8988T (cell line): ENCODE measurements at regions not wholly inside any gene's neighbourhood (a gene's known extent, or its start where the extent isn't known, plus 50 kb on each side); places are given as distances from the start of the nearest gene placed in this dataset.
"Not testable (repeated sequence)": the region's sequence is repeated elsewhere in the genome, so short reads cannot be mapped to it uniquely, and the experiment has no call there.

Source experiments
- DNase-seq: peaks from one replicate; pipeline ENCODE4 v3.0.0; 2011

DNA sequence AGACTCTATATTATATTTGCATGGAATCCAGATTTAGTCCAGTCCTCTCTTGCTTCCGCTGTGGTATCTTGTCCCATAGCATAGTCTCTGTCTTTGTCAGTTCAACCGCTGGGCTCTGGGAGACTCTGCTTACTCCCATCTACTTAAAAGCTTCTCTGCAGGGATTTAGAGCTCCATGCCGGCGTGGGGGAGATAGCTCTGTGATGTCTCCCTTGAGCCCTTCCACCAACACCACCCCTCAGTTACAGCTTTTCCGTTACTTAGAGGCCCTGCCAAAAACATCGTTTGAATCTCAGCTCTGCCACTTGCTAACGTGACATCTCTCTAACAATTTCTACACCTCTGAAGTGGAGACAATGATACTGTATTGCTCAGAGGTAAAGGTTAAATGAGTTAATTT lies 306.1 kb upstream of the ZNF608 start:
- no peak for DNase-seq

DNA sequence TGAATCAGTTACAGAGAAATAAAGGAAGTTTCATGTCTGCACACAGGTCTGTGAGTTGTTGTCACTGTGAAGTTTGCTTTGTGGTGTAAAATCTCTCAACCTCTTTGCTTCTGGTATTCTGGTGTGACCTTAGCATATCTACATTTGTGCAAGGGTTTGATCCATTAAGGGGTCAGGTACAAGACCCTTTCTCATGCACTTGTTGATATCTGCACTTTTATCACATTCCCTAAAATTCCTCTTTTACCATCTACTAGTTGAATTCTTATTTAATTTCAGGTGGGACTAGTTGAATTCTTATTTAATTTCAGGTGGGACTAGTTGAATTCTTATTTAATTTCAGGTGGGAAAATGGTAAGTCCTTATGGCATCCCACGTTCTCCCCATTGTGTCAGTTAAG lies 306.7 kb upstream of the ZNF608 start:
- DNase-seq = no peak

DNA sequence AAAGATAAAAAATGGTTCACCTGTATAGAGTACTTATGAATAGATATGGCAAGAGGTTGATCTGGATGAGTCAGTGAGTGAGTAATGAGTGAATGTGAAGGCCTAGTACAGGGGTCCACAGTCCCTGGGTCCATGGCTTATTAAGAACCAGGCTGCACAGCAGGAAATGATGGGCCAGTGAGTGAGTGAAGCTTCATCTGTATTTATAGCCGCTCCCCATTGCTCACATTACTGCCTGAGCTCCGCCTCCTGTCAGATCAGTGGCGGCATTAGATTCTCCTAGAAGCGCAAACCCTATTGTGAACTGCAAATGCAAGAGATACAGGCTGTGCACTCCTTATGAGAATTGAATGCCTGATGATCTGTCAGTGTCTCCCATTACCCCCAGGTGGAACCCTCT lies 307.7 kb upstream of the ZNF608 start:
- DNase-seq = no peak

DNA sequence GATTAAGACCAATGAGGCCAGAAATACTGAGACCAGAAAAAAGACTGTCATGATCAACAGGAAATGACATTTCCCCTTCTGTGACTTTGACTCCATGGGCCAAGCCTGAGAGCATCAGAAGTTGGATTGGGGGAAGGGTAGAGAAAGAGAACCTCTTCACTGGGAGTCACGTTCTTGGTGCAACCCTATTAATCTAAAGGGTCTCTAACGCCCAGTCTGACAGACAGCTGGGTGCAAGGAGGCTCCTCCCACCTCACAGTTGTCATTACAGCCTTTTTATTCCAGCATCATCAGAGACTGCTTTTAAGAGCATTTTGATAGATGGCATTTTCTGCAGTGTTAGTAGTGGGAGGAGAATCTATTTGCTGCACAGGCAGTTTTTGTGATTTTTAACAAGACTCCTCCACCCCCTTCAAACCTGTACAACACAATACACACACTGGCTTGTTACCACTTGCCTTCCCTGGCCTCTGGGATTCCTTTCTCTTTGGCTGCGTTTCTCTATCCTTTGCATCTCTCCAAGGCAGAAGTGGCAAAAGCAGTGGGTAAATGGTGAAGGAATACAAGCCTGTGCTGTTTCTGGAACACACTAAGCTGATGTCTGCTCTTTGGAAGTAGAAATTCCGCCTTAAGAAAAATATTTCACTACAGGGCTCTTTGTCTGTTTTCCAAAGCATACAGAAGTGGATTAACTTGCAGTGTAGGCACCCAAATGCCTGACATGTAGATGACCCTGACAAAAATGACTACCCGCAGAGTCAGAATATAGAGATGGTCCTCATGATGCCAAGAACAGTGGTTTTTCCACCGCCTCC lies 310.4 kb upstream of the ZNF608 start:
- no peak for DNase-seq

DNA sequence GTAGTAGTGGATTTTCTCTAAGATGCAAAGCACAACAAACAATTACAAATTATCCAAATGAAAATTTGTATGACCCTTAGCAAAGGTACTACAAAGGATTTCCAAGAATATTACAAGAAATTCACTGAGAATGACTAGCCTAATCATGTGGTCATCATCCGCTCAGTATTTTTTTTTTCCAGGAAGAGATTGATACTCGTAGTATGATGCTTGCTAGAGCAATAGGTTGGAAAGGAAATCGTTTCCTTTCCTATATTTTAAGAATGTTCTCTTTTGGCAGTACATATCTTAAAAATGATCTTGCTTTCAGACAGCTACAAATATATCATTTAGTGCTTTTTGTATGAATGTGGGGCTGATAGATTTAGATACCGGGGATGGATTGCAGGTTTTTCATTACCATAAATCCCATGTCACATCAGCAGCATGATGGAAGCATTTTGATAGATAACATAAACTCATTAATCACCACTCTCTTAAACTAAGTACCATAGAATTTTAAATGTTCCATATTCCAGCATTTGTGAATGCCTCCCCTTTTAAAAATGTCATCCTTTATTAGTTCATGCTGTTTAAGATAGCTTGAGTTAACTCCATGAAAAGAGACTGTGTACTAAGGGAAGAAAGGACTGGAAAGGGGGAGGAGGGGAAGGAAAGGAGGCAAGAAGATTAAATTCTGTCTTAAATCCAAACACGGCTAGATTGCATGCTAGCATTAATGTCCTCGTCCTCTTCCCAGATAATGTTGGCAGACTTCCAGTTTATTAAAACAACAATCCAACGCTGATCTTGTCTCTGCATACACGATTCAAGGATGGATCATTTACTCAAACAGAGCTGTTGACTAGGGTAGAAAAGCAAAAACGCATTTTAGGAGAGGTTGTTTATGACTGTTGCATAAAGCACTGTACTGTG lies 311.7 kb upstream of the ZNF608 start:
- DNase-seq = no peak

DNA sequence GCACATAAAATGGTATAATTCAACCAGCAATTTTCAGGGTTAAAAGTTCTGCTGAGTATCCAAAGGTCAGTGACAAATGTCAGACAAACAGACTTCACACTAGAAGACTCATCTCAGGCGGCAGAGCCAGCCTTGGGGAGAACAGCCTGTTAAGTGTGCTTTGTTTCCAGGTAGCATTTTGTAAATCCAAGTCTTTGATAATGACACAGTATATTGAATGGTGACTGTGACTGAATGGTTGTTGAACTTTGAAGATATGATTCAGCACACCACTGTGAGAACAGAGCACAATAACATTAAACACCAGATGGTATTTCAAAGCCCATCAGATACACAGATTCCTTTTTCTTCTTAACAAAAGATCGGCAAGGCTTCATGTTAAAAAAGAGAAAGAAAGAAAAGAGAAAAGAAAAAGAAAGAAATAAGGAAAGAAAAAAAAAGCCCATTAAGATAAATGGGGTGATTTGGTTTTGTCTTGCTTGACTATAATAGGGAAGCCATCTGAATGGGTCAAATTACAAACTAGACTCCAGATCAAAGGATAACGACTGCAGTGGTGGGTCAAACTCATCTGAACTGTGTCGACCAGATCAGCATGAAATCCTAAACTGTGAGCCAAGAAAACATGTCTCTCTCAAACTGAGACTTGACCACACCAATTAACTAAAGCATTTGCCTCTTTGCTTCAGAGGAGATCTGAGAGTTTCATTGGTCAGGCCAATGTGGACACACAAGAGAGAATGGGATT lies 313.0 kb upstream of the ZNF608 start:
- no peak for DNase-seq

DNA sequence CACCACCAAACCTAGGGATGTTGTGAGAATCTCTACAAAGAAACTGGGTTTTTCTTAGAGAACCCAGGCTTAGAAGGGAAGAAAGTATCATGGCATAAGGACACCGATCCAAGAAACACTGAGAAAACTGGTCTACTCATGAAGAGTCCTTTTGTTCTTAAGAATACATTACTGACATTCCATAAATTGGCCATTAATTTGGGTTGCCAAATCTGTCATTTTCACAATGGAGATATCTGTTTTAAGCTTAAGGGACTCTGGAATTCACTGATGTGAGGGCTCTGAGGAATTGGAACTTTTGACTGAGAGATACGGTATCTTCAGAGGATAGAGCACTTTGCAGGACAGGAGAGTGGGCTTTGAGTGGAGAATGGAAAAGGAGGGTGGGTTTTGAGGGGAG lies 315.3 kb upstream of the ZNF608 start:
- DNase-seq = no peak

DNA sequence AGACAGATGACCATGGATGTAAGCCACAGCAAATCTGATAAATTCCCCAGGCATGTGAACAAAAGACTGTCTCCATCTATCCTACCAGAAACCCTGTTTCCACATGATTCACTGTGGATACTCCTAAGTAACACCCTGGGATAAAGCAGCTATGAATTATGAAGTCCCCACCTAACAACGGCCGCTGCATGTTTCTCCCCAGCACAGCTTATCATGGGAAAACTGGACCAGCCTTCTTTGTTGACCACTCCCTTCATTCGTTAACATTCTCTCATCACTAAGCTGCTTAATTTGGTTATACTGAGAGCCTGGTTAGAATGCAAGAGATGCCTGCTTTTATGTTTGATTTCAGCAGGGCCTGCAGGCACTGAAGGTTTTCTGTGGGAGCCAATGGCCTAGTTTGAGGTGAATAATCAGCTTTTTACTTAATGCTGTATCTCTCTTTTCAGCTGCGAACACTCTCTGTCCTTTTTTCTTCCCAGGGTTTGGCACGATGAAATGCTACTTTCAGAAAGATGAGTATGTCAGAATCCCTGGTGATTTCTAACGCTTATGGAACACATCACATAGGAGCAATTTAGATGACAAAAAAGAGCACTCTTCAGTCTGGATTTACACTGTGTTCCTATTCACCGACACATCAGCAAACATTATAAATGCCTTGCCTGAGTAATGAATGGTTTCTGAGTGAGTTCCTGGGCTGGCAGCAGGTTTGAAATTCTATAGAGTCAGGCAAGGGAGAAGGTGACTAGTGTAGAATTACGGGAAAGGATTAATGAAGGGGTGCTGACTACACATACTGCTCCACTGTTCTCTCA lies 318.4 kb upstream of the ZNF608 start:
- no peak for DNase-seq

DNA sequence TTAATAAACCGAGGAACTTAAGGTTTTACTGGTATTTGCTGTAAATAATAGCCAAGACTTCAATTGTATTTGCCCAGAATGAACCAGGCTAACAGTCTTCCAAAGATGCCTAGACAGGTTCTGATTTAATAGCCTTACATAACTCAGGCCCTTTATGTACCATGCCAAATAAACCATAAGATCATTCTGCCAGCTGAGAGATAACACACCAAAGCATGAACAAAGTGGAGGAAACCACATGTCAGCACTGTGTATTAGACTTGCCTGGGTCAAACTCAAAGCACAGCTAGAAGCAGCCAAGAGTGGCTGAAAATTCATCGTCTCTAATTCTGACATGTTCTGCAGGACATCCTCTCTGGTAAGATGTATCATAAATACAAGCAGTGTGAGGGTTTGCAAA lies 319.3 kb upstream of the ZNF608 start:
- no peak for DNase-seq

DNA sequence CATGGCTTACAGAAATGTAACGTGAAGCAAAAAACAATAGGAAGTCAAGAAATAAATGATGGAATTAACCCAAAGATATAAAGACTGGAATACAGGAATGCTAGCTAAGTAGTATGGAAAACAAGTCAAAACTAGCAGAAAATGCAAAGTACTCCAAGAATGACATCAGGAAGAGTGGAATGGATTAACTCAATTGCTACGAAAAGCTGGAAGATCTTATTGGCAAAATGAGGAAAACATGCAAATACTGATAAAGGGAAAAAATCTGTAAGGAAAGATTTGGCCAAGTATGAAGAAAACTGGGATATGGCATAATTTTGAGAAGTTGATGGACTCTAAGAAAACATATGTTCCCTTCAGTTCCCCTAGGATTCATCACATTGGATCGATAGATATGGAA lies 324.5 kb upstream of the ZNF608 start:
- DNase-seq = no peak

DNA sequence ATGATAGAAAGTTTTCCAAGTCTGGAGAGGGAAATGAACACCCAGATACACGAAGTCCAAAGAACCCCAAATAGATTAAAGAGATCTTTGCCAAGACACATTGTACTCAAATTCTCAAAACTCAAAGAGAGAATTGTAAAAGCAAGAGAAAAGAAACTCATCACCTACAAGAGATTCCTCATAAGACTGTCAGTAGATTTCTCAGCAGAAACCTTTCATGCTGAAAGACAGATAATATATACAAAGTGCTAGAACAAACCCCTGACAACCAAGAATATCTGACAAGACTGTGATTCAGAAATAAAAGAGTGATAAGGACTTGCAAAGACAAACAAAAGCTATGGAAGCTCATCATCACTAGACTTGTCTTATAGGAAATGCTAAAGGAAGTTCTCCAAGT lies 326.7 kb upstream of the ZNF608 start:
- no peak for DNase-seq

DNA sequence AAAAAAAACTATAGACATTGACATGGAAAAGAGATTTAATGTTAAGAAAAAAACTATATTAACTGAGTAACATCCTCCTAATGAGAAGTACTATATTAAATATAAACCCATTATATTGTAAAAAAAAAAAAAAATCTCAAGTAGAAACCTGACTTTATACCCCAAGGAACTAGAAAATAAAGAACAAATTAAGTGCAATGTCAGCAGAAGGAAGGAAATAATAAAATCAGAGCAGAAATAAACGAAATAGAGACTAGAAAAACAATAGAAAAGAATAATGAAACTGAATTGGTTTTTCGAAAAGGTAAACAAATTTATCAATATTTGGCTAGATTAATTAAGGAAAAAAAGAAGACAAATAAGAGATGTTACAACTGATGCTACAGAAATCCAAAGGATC lies 329.1 kb upstream of the ZNF608 start:
- DNase-seq = no peak

DNA sequence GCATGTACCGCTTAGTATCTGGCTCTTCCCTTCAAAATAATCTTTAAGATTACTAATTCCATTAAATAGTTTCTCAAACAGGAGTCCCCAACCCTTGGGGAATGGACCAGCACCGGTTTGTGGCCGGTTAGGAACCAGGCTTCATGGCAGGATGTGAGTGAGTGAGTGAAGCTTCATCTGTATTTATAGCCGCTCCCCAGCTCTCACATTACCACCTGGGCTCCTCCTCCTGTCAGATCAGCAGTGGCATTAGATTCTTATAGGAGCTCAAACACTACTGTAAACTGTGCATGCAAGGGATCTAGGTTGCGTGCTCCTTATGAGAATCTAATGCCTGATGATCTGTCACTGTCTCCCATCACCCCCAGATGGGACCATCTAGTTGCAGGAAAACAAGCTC lies 332.6 kb upstream of the ZNF608 start:
- not testable (repeated sequence) for DNase-seq

DNA sequence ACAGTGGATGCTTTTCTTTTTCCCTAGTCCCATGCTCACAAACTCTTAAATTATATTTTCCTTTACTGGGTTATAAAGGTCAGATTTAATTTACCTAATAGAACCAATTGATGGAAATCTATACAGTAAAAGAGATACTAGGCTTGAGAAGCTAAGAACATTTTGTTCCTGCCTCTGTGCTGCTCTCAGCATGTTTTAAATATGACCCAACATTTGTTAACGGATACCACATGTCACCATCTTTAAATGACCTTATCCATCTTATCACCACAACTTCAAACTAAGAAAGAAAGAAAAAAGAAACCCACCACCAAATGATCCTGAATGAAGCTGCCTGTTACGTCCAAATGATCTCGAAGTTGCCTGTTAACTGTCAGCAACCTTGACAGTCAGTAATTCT lies 334.7 kb upstream of the ZNF608 start:
- no peak for DNase-seq

DNA sequence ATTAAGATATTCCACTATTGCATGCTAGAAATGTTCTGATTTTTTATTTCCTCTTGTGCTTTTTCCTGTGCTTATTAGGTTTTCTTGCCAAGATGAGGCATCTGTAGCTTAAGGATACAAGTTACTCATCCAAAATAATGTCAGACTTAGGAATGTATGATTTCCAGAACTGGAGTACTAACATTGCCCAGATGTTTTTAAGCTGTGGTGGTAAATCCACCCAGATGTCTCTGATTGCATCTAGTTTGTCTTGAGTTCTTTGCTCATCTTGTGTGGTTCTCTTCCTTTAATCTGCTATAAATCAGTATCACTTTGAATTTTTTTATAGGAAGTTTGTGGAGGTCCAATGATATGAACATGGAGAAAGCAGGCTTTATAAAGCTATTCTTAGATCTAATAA lies 337.5 kb upstream of the ZNF608 start:
- no peak for DNase-seq

DNA sequence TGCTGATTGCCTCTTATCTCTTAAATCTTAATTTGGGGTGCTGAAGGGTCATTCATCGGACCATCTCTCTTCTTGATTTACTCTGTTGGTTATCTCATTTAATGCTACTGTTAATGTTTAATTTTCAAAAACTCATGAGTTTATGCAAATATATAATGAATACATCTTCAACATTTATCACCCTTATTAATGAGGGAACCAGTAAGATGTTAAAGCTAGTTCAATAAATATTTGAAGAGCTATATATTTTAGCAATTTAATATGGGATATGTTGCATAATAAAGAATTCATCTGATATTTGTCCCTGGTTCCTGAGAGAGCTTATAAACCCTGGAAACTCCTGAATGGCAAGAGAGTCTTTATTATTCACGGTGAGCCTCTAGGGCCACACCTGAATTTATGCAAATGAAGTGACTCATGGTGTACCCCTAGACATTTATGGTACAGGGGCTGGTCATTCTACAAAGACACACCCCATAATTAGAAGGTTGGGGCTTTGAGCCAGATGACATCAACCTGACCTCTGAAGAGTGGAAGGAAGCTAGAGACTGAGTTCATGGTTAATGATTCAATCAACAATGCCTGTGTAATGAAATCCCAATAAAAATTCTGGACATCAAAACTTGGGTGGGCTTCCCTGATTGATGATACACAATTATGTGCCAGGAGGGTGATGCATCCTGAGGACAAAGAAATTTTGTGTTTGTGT lies 339.5 kb upstream of the ZNF608 start:
- DNase-seq = no peak

DNA sequence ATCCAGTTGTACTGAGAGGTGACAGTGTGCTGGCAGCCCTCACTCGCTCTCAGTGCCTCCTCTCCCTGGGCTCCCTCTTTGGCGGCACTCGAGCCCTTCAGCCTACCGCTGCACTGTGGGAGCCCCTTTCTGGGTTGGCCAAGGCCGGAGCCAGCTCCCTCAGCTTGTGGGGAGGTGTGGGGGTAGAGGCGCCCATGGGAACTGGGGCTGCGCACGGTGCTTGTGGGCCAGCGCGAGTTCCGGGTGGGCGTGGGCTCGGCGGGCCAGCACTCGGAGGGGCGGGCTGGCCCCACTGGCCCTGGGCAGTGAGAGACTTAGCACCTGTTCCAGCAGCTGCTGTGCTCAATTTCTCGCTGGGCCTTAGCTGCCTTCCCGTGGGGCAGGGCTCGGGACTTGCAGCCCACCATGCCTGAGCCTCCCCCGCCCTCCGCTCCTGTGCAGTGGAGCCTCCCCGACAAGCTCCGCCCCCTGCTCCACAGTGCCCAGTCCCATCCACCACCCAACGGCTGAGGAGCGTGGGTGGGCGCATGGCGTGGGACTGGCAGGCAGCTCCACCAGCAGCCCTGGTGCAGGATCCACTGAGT lies 342.2 kb upstream of the ZNF608 start:
- no peak for DNase-seq

DNA sequence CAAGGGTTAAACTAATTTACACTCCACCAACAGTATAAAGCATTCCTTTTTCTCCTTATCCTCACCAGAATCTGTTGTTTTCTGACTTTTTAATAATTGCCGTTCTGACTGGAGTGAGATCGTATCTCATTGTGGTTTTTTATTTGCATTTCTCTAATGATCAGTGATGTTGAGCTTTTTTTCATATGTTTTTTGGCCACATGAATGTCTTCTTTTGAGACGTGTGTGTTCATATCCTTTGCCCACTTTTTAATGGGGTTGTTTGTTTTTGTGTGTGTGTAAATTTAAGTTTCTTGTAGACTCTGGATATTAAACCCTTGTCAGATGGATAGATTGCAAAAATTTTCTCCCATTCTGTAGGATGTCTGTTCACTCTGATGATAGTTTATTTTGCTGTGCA lies 345.7 kb upstream of the ZNF608 start:
- DNase-seq = not testable (repeated sequence)

DNA sequence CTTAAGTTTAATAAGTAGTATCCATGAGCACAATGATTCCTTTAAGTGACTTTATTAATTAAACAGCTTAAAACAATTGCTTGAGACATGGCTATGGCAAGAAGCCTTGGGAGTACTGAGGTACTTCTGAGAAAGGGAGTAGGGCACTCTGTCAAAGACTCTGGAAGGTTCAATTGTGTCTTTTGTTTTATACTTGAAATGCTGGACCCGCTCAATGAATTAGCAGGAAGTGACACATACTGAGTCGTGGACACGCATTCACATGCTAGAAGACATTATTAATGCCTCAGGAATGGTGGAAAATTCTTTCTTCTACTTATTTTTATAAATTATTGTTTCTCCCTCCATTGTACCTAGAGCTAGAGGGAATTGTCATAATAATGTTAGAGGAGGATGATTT lies 347.3 kb upstream of the ZNF608 start:
- no peak for DNase-seq

DNA sequence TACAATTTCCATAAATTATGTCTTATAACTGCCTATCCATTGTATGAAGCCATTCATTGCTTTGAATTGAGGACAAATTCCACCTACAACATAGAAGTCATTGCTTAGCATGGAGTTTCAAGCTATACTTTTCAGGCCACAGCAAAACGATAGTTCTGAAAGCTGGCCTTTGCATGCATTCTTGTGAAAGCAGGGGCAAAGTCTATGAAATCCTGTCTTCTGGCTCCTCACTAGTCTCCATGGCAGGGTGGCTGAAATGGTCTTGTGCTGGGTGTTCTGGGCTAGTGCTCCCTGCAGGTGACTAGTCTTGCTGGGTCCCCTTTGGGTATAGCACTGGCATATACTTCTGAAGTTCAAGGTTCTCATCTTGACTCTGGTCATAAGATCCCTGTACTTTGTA lies 353.9 kb upstream of the ZNF608 start:
- DNase-seq = no peak

DNA sequence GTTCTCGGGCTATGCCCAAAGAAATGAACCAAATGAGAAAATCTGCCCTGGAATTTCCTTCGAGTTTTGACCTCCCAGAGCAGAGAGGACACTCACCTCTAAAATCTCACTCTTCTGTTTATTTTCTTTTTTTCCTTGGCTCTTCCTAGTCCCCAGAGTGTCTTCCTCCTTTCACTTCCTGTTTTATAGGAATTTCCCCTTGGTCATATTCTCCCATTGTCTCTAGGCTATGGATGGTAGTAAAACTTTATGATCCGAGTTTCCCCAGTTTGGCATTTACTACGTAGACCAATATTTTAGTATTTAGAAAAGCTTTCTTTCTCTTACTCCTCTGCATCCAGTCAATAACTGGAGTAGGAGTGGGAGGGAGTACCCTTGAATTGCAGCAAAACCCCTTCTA lies 354.5 kb upstream of the ZNF608 start:
- DNase-seq = no peak

DNA sequence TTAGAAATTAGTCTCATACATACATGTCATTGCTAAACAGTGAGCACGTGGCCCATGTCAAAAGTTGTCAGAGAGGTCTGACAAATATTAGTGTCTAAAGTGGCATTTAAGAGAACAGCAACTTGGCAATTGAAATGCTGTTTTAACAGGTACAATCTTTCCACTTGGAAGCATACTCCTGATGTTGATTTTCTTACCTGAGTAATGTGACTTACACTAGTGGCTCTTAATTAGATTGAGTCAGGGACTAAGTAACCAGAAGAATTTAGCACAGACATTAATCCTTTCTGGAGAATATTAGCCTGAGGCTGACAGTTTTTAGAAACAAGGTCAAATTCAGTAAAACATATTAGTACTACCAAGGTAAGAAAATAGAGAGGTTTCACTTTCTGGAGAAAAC lies 357.0 kb upstream of the ZNF608 start:
- DNase-seq = no peak
